HAP-1 (cell line): ENCODE measurements at regions not wholly inside any gene's neighbourhood (a gene's known extent, or its start where the extent isn't known, plus 50 kb on each side); places are given as distances from the start of the nearest gene placed in this dataset.

Experiments
- DNase-seq, 2 experiments: peaks; one replicate each; pipeline ENCODE4 v3.0.0-alpha.2; 2016 to 2020; ENCODE audit warnings: low spot score in 2 of 2
- H3K27me3 ChIP-seq: fragments of 250-450 bp; sonication (Bioruptor Pico); 2 replicates; pipeline ENCODE4 v1.5.1; 2020; ENCODE audit warnings: low read depth, mild to moderate bottlenecking, moderate library complexity
- H3K36me3 ChIP-seq: fragments of 250-450 bp; sonication (Bioruptor Pico); replicated peaks from 2 replicates; pipeline ENCODE4 v1.5.1; 2020; ENCODE audit warnings: mild to moderate bottlenecking
- H3K4me1 ChIP-seq: fragments of 250-450 bp; sonication (Bioruptor Pico); 2 replicates; pipeline ENCODE4 v1.5.1; 2020; ENCODE audit warnings: mild to moderate bottlenecking
- H3K4me3 ChIP-seq: fragments of 250-450 bp; sonication (Bioruptor Pico); 2 replicates; pipeline ENCODE4 v1.5.1; 2020; ENCODE audit warnings: mild to moderate bottlenecking, moderate library complexity
- H3K9me3 ChIP-seq: fragments of 250-450 bp; sonication (Bioruptor Pico); 2 replicates; pipeline ENCODE4 v1.5.1; 2020; ENCODE audit warnings: mild to moderate bottlenecking, moderate library complexity
- in situ Hi-C: fragments of 300-500 bp; cut with MboI; formaldehyde crosslinking; loops from 3 replicates; pipeline ENCODE4 v1.14.3; 2020; ENCODE audit warnings: low sequenced_read_pairs, inconsistent platforms, mixed read lengths

GRCh38 chr9:80025796-80026520, 454.2 kb downstream of the TLE4 start:
- DNase-seq, result no peak
- Histone ChIP-seq H3K4me1 (no peaks in the 10 kb centered on the region), H3K36me3 (no peaks in the 10 kb centered on the region), H3K4me3 (no peak overlapping the region), H3K9me3 (no peaks in the 10 kb centered on the region), H3K27me3 (no peaks in the 10 kb centered on the region)
- in situ Hi-C loops, result loop anchor here (25.0 kb wide), 1 partner anchor 89 kb away; no protein-coding TSS in a partner anchor

GRCh38 chr9:80025131-80025530, 453.4 kb downstream of the TLE4 start:
- H3K4me1 ChIP-seq, result no peaks in the 10 kb centered on the region
- in situ Hi-C loops, result loop anchor here (25.0 kb wide), 1 partner anchor 88 kb away; no protein-coding TSS in a partner anchor
- H3K4me3 ChIP-seq, result no peak overlapping the region
- no peaks in the 10 kb centered on the region for H3K36me3 ChIP-seq
- no peak for DNase-seq
- H3K27me3 ChIP-seq, result no peaks in the 10 kb centered on the region
- no peaks in the 10 kb centered on the region for H3K9me3 ChIP-seq

GRCh38 chr9:80020530-80020929, 448.8 kb downstream of the TLE4 start:
- no peak overlapping the region for H3K4me3 ChIP-seq
- H3K4me1 ChIP-seq, result no peaks in the 10 kb centered on the region
- H3K36me3 ChIP-seq, result no peaks in the 10 kb centered on the region
- H3K9me3 ChIP-seq, result no peaks in the 10 kb centered on the region
- peaks cover 4% of the 10 kb centered on the region for H3K27me3 ChIP-seq
- in situ Hi-C loops, result no loop called here
- DNase-seq, result no peak

GRCh38 chr9:80020056-80020455, 448.3 kb downstream of the TLE4 start:
- DNase-seq, result no peak
- Histone ChIP-seq H3K4me1 (no peaks in the 10 kb centered on the region), H3K27me3 (peaks cover 4% of the 10 kb centered on the region), H3K9me3 (no peaks in the 10 kb centered on the region), H3K4me3 (no peak overlapping the region), H3K36me3 (no peaks in the 10 kb centered on the region)
- in situ Hi-C loops, result no loop called here

GRCh38 chr9:80013891-80014290, 442.1 kb downstream of the TLE4 start:
- Histone ChIP-seq H3K36me3 (no peaks in the 10 kb centered on the region), H3K9me3 (no peaks in the 10 kb centered on the region), H3K4me3 (no peak overlapping the region), H3K4me1 (no peaks in the 10 kb centered on the region), H3K27me3 (peaks cover 4% of the 10 kb centered on the region)
- no peak for DNase-seq
- in situ Hi-C loops, result no loop called here

- no peaks in the 10 kb centered on the region for H3K4me1 ChIP-seq
- H3K4me3 ChIP-seq, result no peak overlapping the region
- peaks cover 4% of the 10 kb centered on the region for H3K27me3 ChIP-seq
- DNase-seq, result no peak
- no peaks in the 10 kb centered on the region for H3K36me3 ChIP-seq
- no peaks in the 10 kb centered on the region for H3K9me3 ChIP-seq
- in situ Hi-C loops, result no loop called here
Observed at GRCh38 chr9:80012557-80013330, 441.0 kb downstream of the TLE4 start.

- Histone ChIP-seq H3K9me3 (no peaks in the 10 kb centered on the region), H3K36me3 (no peaks in the 10 kb centered on the region), H3K4me1 (no peaks in the 10 kb centered on the region), H3K4me3 (no peak overlapping the region), H3K27me3 (peaks cover 1% of the 10 kb centered on the region; the same call in 1 of the 2 replicates)
- no peak for DNase-seq
- in situ Hi-C loops, result no loop called here
Observed at GRCh38 chr9:80009204-80009603, 437.4 kb downstream of the TLE4 start.

- no peaks in the 10 kb centered on the region for H3K36me3 ChIP-seq
- H3K27me3 ChIP-seq, result peaks cover 3% of the 10 kb centered on the region; the same call in 1 of the 2 replicates
- no peak for DNase-seq
- no peak overlapping the region for H3K4me3 ChIP-seq
- H3K4me1 ChIP-seq, result no peaks in the 10 kb centered on the region
- no peaks in the 10 kb centered on the region for H3K9me3 ChIP-seq
- in situ Hi-C loops, result no loop called here
Observed at GRCh38 chr9:80004714-80005113, 432.9 kb downstream of the TLE4 start.

GRCh38 chr9:79990536-79990935, 418.8 kb downstream of the TLE4 start:
- Histone ChIP-seq H3K27me3 (no peaks in the 10 kb centered on the region), H3K9me3 (no peaks in the 10 kb centered on the region), H3K36me3 (no peaks in the 10 kb centered on the region), H3K4me3 (no peak overlapping the region), H3K4me1 (no peaks in the 10 kb centered on the region)
- DNase-seq, result no peak
- in situ Hi-C loops, result no loop called here

GRCh38 chr9:79989079-79989478, 417.3 kb downstream of the TLE4 start:
- H3K4me1 ChIP-seq, result no peaks in the 10 kb centered on the region
- in situ Hi-C loops, result no loop called here

GRCh38 chr9:79988126-79988525, 416.4 kb downstream of the TLE4 start:
- no peaks in the 10 kb centered on the region for H3K36me3 ChIP-seq
- H3K9me3 ChIP-seq, result no peaks in the 10 kb centered on the region
- no peaks in the 10 kb centered on the region for H3K4me1 ChIP-seq
- in situ Hi-C loops, result no loop called here
- no peak overlapping the region for H3K4me3 ChIP-seq
- DNase-seq, result no peak
- no peaks in the 10 kb centered on the region for H3K27me3 ChIP-seq

More at GRCh38 chr9:79989079-79989478, 417.3 kb downstream of the TLE4 start:
- DNase-seq, result no peak
- Histone ChIP-seq H3K9me3 (no peaks in the 10 kb centered on the region), H3K36me3 (no peaks in the 10 kb centered on the region), H3K27me3 (no peaks in the 10 kb centered on the region), H3K4me3 (no peak overlapping the region)

- DNase-seq, result no peak
- no peaks in the 10 kb centered on the region for H3K27me3 ChIP-seq
- H3K4me3 ChIP-seq, result no peak overlapping the region
- no peaks in the 10 kb centered on the region for H3K9me3 ChIP-seq
- H3K36me3 ChIP-seq, result no peaks in the 10 kb centered on the region
- in situ Hi-C loops, result no loop called here
- H3K4me1 ChIP-seq, result no peaks in the 10 kb centered on the region
Observed at GRCh38 chr9:79986437-79986836, 414.7 kb downstream of the TLE4 start.

GRCh38 chr9:79985772-79986171, 414.0 kb downstream of the TLE4 start:
- no peak for DNase-seq
- Histone ChIP-seq H3K27me3 (no peaks in the 10 kb centered on the region), H3K4me1 (no peaks in the 10 kb centered on the region), H3K9me3 (no peaks in the 10 kb centered on the region), H3K36me3 (no peaks in the 10 kb centered on the region), H3K4me3 (no peak overlapping the region)
- in situ Hi-C loops, result no loop called here

GRCh38 chr9:79985264-79985663, 413.5 kb downstream of the TLE4 start:
- DNase-seq, result no peak
- H3K4me3 ChIP-seq, result no peak overlapping the region
- in situ Hi-C loops, result no loop called here

More at GRCh38 chr9:79985264-79985663, 413.5 kb downstream of the TLE4 start:
- Histone ChIP-seq H3K27me3 (no peaks in the 10 kb centered on the region), H3K4me1 (no peaks in the 10 kb centered on the region), H3K36me3 (no peaks in the 10 kb centered on the region), H3K9me3 (no peaks in the 10 kb centered on the region)
